ENCODE measurements at regions not wholly inside any gene's neighbourhood (a gene's known extent, or its start where the extent isn't known, plus 50 kb on each side); places are given as distances from the start of the nearest gene placed in this dataset.
"Not testable (repeated sequence)": the region's sequence is repeated elsewhere in the genome, so short reads cannot be mapped to it uniquely, and the experiment has no call there.

DNA sequence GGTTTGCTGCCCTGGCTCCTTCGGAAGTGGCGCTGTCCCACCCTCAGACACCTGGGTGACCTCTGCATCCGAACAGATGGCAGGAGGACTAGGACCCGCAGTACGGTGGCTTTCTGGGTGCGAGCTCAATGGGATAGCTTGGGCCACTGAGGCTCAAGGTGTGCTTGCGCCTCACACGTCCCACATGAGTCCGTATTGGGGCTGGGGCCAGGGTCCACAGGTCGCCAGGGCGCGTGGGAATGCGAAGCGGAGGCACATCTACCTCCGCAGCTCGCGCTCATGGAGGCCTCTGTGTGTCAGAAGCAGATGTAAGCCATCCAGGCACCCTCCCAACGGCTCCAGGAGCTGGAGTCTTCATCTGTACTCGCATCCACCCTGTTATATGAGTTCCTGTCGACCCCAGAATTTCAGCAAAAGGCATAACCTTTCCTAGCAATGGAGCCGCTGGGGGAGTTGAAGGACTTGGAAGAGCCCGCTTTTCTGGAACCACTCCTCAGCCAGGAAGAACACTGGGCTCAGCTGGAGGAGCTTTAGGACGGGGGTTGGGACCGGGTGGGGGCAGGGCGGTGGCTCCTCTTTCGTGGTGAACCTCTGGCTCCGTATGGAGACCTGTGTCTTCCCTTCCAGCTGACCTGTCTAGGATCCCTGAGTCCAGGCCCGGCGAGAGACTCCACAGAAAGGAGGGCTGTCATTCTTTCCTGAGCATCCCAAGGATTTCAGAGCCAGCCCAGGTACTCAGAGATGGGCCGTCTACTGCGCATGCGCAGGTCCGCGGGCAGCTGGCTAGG lies 1932.8 kb upstream of the DEFB115 start:
- H3K36me3 Mint-ChIP-seq, result peaks cover 70% of the 10 kb centered on the region
- H3K4me1 Mint-ChIP-seq; POLR2A ChIA-PET; ATAC-seq; DNase-seq (ENCODE audit: low spot score); CTCF ChIA-PET; H3K4me3 Mint-ChIP-seq; H3K27ac Mint-ChIP-seq: not testable (repeated sequence)
- peaks cover 62% of the 10 kb centered on the region for H3K9me3 Mint-ChIP-seq
- H3K27me3 Mint-ChIP-seq (ENCODE audit: low read depth), result peaks cover 36% of the 10 kb centered on the region

DNA sequence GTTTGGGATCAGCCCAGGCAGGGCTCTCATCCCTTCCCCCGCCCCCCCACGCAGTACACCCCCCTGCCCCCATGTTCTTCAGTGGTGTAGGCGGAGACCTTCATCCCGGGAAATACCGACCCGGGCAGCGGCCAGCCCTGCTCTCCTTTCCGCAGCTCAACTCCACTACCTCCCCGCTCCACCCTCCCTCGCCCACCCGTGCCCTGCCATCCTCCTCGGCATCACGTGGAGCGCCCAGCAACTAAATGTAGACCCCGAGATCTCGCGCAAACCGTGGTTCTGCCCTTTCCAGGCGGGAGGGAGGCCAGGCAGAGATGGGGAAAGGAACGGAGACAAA lies 1932.2 kb upstream of the DEFB115 start:
- H3K9me3 Mint-ChIP-seq, result peaks cover 68% of the 10 kb centered on the region
- no peaks in the 10 kb centered on the region for H3K4me1 Mint-ChIP-seq
- TF ChIP-seq, protein P1, sequence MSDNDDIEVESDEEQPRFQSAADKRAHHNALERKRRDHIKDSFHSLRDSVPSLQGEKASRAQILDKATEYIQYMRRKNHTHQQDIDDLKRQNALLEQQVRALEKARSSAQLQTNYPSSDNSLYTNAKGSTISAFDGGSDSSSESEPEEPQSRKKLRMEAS (CRISPR knock-in tag; IDR thresholded peaks at IDR 0.05), result no peak
- no peak for TF ChIP-seq MYBL2 (CRISPR knock-in tag; IDR thresholded peaks at IDR 0.05)
- TF ChIP-seq ZNF232 (CRISPR knock-in tag; IDR thresholded peaks at IDR 0.05), result no peak
- no peak for TF ChIP-seq ZBTB21 (CRISPR knock-in tag; IDR thresholded peaks at IDR 0.05; ENCODE audit: borderline replicate concordance)
- TF ChIP-seq, protein P2, sequence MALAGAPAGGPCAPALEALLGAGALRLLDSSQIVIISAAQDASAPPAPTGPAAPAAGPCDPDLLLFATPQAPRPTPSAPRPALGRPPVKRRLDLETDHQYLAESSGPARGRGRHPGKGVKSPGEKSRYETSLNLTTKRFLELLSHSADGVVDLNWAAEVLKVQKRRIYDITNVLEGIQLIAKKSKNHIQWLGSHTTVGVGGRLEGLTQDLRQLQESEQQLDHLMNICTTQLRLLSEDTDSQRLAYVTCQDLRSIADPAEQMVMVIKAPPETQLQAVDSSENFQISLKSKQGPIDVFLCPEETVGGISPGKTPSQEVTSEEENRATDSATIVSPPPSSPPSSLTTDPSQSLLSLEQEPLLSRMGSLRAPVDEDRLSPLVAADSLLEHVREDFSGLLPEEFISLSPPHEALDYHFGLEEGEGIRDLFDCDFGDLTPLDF (CRISPR knock-in tag; IDR thresholded peaks at IDR 0.05), result no peak
- no peak for TF ChIP-seq CBFB (CRISPR knock-in tag; IDR thresholded peaks at IDR 0.05; ENCODE audit: low read depth)
- TF ChIP-seq, protein P3, sequence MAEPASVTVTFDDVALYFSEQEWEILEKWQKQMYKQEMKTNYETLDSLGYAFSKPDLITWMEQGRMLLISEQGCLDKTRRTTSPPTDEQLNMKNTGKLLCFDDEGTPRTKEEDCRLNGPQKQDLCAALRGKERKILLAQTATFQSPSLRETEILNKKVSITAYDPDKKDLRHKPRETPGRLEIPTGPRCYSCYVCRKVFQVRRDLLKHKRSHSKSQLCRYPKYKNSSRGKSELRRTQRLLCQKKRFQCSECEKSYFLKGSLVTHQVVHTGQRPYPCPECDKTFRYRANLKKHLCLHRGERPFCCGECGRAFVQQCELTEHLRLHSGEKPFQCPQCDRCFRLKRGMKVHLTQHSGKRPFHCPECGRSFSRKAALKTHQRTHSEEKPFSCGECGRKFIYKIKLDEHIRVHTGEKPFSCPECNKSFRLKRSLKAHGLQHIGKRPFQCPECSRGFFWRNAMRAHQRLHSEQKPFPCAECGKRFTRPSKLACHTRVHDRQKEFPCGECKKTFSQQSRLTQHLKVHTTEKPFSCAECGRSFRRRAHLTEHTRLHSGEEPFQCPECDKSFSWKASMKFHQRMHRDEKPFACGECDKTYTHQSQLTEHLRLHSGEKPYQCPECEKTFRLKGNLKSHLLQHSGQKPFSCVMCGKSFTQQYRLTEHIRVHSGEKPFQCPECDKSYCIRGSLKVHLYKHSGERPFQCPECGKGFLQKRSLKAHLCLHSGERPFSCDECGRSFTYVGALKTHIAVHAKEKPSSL (CRISPR knock-in tag; conservative IDR thresholded peaks at IDR 0.05), result no peak
- TF ChIP-seq ZNF121 (CRISPR knock-in tag; IDR thresholded peaks at IDR 0.05), result no peak
- no peak for TF ChIP-seq ZNF317 (CRISPR knock-in tag; IDR thresholded peaks at IDR 0.05; ENCODE audit: borderline replicate concordance, low read depth)
- no peak for TF ChIP-seq JUN (CRISPR knock-in tag; IDR thresholded peaks at IDR 0.05)
- POLR2A ChIA-PET, result no interaction called here
- no peak overlapping the region for H3K27ac Mint-ChIP-seq
- peaks cover 41% of the 10 kb centered on the region for H3K27me3 Mint-ChIP-seq (ENCODE audit: low read depth)
- peaks cover 73% of the 10 kb centered on the region for H3K36me3 Mint-ChIP-seq
- no peak for ATAC-seq
- no peak overlapping the region for H3K4me3 Mint-ChIP-seq
- CTCF ChIA-PET, result no interaction called here
- DNase-seq (ENCODE audit: low spot score), result no peak

DNA sequence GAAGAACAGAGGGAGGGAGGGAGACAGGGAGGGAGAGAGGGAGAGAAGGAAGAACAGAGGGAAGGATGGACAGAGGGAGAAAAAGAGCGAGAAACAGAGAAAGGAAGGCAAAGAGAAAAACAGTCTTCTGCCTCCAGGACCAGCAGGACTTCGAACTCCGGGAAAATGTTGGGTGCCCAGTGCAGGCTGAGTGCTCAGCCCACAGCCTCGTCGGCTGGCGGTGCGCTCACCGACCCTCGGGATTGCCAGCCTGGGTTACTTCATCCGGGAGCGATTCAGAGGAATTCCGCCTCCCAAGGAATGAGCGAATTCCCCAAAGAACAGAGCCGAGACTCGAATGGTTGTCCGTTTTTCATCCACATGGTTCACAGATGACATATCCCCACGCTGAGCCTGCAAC lies 1931.7 kb upstream of the DEFB115 start:
- Mint-ChIP-seq H3K9me3 (peaks cover 70% of the 10 kb centered on the region), H3K27me3 (ENCODE audit: low read depth) (peaks cover 43% of the 10 kb centered on the region), H3K36me3 (peaks cover 73% of the 10 kb centered on the region)
- H3K4me3 Mint-ChIP-seq; CTCF ChIA-PET; H3K27ac Mint-ChIP-seq; DNase-seq (ENCODE audit: low spot score); POLR2A ChIA-PET; H3K4me1 Mint-ChIP-seq; ATAC-seq: not testable (repeated sequence)

DNA sequence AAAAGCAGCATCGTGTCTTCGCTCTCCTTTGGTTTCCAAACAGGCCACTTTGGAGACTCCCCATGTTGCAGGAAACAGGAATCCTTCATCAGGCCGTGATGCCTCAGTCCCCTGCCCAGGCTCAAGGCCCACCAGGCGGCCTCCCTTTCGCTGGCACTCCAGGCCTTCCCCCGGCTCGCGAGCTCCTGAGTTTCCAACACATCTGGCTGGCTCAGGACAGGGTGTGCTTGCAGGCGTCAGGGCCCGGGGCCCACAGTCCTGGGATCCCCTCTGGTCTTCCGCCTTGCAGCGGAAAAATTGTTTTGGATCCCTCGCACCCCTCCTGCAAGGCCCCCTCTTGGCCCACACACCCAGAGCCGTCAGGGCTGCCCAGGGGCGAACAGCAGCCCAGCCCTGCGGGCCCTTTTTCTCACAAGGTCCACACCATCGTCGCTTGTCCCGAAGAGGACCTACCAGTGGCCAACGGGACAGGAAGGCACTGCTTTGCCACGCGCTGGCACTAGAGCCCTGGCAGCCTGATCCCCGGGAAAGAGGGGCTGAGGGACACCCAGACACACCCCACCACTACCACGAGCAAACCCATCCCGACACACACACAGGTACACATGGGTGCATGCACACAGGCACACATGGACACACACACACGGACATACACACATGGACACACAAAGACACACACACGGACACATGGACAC lies 1930.9 kb upstream of the DEFB115 start:
- ChIA-PET POLR2A (no interaction called here), CTCF (no interaction called here)
- peaks cover 75% of the 10 kb centered on the region for H3K36me3 Mint-ChIP-seq
- H3K4me1 Mint-ChIP-seq, result no peaks in the 10 kb centered on the region
- H3K4me3 Mint-ChIP-seq, result no peak overlapping the region
- DNase-seq (ENCODE audit: low spot score), result no peak
- H3K27ac Mint-ChIP-seq, result no peak overlapping the region
- TF ChIP-seq ATF1 (CRISPR knock-in tag; IDR thresholded peaks at IDR 0.05) (no peak), ZNF671 (CRISPR knock-in tag; IDR thresholded peaks at IDR 0.05) (no peak)
- H3K9me3 Mint-ChIP-seq, result peaks cover 70% of the 10 kb centered on the region
- ATAC-seq, result no peak
- peaks cover 45% of the 10 kb centered on the region for H3K27me3 Mint-ChIP-seq (ENCODE audit: low read depth)
